ENCODE measurements at regions not wholly inside any gene's neighbourhood (a gene's known extent, or its start where the extent isn't known, plus 50 kb on each side); places are given as distances from the start of the nearest gene placed in this dataset.

DNA sequence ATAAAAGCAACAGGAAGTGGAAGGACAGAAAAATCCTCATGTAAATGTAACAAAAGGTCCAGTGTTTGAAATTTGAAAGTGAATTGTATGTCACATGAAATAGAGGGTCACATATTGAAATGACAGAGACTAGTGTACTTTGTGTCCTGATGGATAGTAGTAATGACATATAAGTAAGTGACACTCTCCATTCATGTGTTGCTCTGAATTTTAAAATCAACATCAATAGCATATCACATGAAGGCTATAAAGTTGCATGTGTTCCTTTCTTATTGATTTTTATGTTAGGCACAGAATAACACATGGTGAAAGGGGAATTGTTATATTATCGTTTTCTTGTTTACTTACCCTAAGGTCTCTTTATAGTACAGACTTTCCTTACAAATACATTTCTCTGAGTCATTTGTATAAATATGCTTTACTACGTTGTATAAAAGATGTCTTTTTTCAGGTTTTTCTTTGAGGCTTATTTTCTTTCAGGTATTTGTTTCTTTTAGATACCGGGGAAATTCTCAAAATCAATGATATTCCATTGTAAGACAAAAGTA is 104.6 kb upstream of the CACNA2D1 start:
- no peak overlapping the region for H3K4ac ChIP-seq (ENCODE audit: low read depth, low read length)
- no peak overlapping the region for H2BK20ac ChIP-seq (ENCODE audit: low read depth, low read length)
- H2AK5ac ChIP-seq (ENCODE audit: low read depth, low read length), result no peak overlapping the region
- no peaks in the 10 kb centered on the region for H4K20me1 ChIP-seq (ENCODE audit: insufficient read depth, low read length)
- no peak overlapping the region for H3K4me2 ChIP-seq (ENCODE audit: low read depth, low read length)
- H3K4me1 ChIP-seq (ENCODE audit: control insufficient read depth, insufficient read depth, low read length), result peaks cover 1% of the 10 kb centered on the region; the same call in 1 of the 2 replicates
- H3K23ac ChIP-seq (ENCODE audit: low read depth, low read length), result no peak overlapping the region
- H2BK5ac ChIP-seq (ENCODE audit: low read depth, low read length, poor library complexity, severe bottlenecking), result no peak overlapping the region
- intact Hi-C loops (cut with micrococcal nuclease), result no loop called here
- no peak overlapping the region for H2BK15ac ChIP-seq (ENCODE audit: low read depth, low read length)
- H4K91ac ChIP-seq (ENCODE audit: insufficient read depth, low read depth, low read length), result no peak overlapping the region
- ChIA-PET POLR2A (ENCODE audit: unreplicated experiment) (no interaction called here), CTCF (no interaction called here)
- H3K9me1 ChIP-seq (ENCODE audit: insufficient read depth, low read length), result peaks cover 2% of the 10 kb centered on the region; the same call in 1 of the 2 replicates
- in situ Hi-C loops (cut with MboI; ENCODE audit: low sequenced_read_pairs), result no loop called here
- no peaks in the 10 kb centered on the region for H3K27me3 ChIP-seq (ENCODE audit: control insufficient read depth, insufficient read depth, low read length)
- no peak overlapping the region for H3K56ac ChIP-seq (ENCODE audit: extremely low read depth, insufficient read depth, low read length)
- H3K14ac ChIP-seq (replicated peaks; ENCODE audit: low read depth, low read length), result no peak overlapping the region
- BruUV-seq (replicated peaks), result no TSS peak
- no peak overlapping the region for H3K4me3 ChIP-seq (ENCODE audit: insufficient read depth, low read depth, low read length)
- no CpG with 5 or more reads among the region's 3 CpGs for WGBS, 2 experiments (ENCODE audit: extremely low coverage in 2 of 2, insufficient read length in 1 of 2)
- DNase-seq (no peak), ATAC-seq (ENCODE audit: low read depth) (no peak)
- H2AFZ ChIP-seq (replicated peaks; ENCODE audit: low read length, poor library complexity), result no peak overlapping the region
- no peak overlapping the region for H3K27ac ChIP-seq (ENCODE audit: insufficient read depth, low read length)
- H4K8ac ChIP-seq (ENCODE audit: low read depth in 2 of 2, low read length in 2 of 2), result no peak overlapping the region
- no peak for TF ChIP-seq POLR2A (IDR thresholded peaks at IDR 0.05; ENCODE audit: low read depth, low read length)
- H3K9ac ChIP-seq (ENCODE audit: low read depth, low read length), result no peak overlapping the region
- H3K18ac ChIP-seq (ENCODE audit: low read depth, low read length), result no peak overlapping the region
- no peak overlapping the region for H2AK9ac ChIP-seq (replicated peaks; ENCODE audit: low read depth, low read length, poor library complexity)
- no peaks in the 10 kb centered on the region for H3K79me1 ChIP-seq (ENCODE audit: low read depth in 1 of 2, low read length in 2 of 2)
- no peak overlapping the region for H4K5ac ChIP-seq (ENCODE audit: low read depth, low read length)
- H3K36me3 ChIP-seq (ENCODE audit: control insufficient read depth, insufficient read depth, low read length), result no peaks in the 10 kb centered on the region
- H3K9me3 ChIP-seq (ENCODE audit: control insufficient read depth, insufficient read depth, low read length), result no peaks in the 10 kb centered on the region
- H2BK120ac ChIP-seq (ENCODE audit: low read depth, low read length), result no peak overlapping the region
- dilution Hi-C loops (cut with HindIII; ENCODE audit: low sequenced_read_pairs, unreplicated experiment), result no loop called here
